Stimulated activated CD4-positive, alpha-beta T cell treated with anti-CD3 and anti-CD28 coated beads, TNF-alpha, amount 100 ng/mL, for 1 hour (primary cell): ENCODE measurements at regions not wholly inside any gene's neighbourhood (a gene's known extent, or its start where the extent isn't known, plus 50 kb on each side); places are given as distances from the start of the nearest gene placed in this dataset.
"Not testable (repeated sequence)": the region's sequence is repeated elsewhere in the genome, so short reads cannot be mapped to it uniquely, and the experiment has no call there.

Experiments used
- DNase-seq, 3 donors: peaks; one replicate each; pipeline ENCODE4 v3.0.0-alpha.2; 2020; ENCODE audit warnings: low read depth in 3 of 3, low spot score in 1 of 3

GRCh38 chr4:12403175-12403574, 974.5 kb upstream of the HS3ST1 start:
- DNase-seq, result no peak

- DNase-seq, result no peak
These were observed 971.1 kb upstream of the HS3ST1 start for GRCh38 chr4:12399781-12400180.

- no peak for DNase-seq
These were observed 965.1 kb upstream of the HS3ST1 start for GRCh38 chr4:12393631-12394262.

- DNase-seq, result no peak
These were observed 960.9 kb upstream of the HS3ST1 start for GRCh38 chr4:12389604-12390003.

DNA sequence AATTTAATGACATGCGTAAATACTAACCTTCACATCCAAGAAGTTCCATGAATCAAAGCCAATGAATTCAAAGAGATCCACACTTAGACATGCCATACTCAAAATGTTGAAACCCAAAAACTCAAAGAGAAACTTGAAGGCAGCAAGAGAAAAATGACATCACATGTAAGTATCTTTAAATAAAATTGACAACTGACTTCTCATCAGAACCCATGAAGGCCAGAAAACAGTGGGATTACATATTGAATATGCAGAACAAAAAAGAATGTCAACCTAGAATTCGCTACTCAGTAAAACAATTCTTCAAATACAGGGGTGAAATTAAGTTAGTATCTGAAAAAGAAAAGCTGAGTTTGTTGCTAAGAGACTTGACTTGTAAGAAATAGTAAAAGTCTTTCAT, 953.9 kb upstream of the HS3ST1 start:
- DNase-seq, result no peak

DNA sequence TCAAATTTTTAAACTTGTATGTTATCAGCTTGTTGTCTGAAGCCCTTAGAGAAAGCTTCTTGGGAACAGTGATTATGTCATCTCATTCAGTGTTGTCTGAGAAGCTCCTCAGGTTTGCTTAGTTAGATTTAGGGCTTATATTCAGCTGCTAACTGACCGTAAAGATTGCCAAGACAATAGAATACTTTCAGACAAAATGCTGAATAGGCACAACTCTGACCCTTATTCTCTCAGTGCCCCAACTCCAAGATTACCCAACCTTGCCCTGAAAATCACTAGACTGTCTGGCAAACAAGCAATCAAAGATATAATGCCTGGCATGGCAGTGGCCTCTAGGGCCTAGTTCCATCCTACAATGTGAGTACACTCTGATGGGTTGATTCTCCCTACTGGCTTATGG, 950.5 kb upstream of the HS3ST1 start:
- no peak for DNase-seq

- DNase-seq, result no peak
These were observed 947.1 kb upstream of the HS3ST1 start for GRCh38 chr4:12375805-12376204.

- DNase-seq, result not testable (repeated sequence)
These were observed 937.2 kb upstream of the HS3ST1 start for GRCh38 chr4:12365869-12366268.

DNA sequence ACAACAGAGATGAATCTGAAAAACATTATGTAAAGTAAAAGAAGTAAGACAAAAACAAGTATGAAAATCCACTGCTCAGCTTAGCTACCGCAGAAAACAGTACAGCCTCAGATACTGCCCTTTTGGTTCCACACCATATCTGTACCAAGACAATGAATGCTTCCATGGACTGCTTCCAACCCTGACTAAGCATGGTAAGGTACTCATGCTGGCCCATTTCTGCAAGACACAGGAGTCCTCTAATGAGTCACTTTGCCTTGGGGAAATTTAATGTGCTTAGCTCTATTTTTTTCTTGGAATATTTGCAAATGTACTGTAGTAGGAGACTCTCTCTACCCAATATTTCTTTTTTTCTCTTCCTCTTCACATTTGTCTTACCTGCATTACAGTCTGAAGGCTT, 931.7 kb upstream of the HS3ST1 start:
- DNase-seq, result no peak

DNA sequence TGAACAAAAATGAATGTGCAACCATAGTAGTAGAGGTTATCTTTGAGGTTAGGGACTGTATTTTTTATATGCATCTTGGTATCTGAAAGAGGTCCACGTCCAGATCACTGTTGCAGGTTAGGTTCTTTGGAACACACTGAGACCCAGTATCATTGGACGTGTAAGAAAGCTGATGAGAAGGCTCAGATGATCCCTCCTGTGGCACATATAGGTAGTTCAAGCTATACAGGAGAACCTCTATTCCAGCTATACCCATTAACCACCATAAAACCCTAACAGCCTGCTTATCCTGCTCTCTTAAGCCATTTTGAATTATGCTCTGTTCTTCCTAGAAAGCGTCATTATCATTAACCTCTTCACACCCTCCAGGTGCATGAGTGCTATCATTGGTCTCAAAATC, 930.7 kb upstream of the HS3ST1 start:
- no peak for DNase-seq

DNA sequence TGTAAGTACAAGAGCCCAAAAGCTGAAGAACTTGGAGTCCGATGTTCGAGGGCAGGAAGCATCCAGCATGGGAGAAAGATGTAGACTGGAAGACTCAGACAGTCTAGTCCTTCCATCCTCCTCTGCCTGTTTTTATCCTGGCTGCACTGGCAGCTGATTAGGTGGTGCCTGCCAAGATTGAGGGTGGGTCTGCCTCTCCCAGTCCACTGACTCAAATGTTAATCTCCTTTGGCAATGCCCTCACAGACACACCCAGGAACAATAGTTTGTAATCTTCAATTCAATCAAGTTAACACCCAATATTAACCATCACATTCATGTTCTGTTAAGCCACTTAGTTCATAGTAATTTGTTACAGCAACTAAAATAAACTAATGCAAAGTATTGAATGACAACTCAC, 904.4 kb upstream of the HS3ST1 start:
- DNase-seq, result not testable (repeated sequence)

DNA sequence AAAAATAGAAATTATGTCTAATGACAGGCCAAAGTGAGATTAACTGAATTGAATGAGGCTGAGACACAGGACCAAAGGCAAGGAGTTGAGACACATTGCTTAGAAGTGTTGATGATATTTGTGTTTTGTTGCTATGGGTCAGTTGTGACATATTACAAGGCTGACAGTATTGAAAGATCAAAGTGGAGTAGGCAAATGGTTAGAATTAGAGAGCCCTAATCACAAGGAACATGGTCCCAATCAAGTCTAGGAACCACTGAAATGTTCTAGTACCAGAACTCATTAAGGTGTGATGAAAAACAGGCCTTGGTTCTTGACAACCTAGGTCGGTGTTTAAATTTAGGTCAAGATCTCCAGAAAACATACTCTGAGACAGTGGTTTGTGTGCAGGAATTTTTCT, 896.3 kb upstream of the HS3ST1 start:
- DNase-seq, result no peak

GRCh38 chr4:12319765-12320164, 891.1 kb upstream of the HS3ST1 start:
- DNase-seq, result no peak

DNA sequence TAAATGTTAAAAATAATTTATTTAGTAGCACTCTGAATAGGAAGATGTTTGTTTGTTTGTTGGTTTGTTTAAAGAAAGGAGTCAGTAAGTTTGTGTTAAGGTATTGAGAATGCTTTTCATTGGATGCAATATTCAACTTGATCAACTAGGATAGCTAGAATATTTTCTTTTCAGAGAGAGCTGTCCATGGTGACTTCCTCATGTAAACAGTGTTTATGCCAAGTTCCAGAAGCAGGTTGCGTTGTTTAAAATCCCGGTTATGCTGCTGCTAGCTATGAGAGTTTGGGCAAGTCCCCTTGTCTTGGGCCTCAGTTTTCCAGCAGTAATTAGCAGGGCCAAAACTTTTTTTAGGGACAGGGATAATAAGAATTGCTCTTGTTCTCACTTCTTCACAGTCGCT, 876.2 kb upstream of the HS3ST1 start:
- DNase-seq, result no peak

DNA sequence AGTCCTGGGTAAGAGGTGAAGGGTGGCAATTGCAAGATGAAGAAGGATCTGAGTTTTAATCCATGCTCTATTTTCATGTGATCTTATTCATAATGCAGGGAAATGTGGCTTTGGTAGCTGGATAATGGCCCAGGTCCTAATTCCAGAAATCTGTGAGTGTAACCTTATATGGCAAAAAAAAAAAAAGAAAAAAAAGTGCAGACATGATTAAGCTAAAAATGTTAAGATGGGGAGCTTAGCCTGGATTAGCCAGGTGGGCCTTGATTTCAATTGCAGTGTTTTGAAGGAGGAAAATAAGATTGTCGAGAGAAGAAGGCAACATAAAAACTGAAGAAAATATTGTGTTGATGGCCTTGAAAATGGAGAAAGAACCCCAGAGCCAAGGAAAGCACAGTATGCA, 867.7 kb upstream of the HS3ST1 start:
- no peak for DNase-seq

- no peak for DNase-seq
These were observed 865.3 kb upstream of the HS3ST1 start for GRCh38 chr4:12293906-12294525.

DNA sequence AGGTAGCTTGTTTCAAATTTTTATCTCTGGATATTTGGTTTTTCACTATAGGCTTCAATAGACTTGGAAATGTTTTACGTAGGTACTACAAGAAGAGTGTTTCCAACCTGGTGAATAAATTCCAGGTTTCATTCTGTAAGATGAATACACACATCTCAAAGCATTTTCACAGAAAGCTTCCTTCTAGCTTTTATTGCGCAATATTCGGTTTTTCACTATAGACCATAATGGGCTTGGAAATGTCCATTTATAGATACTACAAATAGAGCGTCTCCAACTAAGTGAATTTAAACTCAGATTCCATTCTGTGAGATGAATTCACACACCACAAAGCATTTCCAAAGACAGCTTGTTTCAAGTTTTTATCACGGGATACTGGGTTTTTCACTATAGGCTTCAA, 857.7 kb upstream of the HS3ST1 start:
- DNase-seq, result no peak

- DNase-seq, result no peak
These were observed 841.9 kb upstream of the HS3ST1 start for GRCh38 chr4:12270546-12270945.

DNA sequence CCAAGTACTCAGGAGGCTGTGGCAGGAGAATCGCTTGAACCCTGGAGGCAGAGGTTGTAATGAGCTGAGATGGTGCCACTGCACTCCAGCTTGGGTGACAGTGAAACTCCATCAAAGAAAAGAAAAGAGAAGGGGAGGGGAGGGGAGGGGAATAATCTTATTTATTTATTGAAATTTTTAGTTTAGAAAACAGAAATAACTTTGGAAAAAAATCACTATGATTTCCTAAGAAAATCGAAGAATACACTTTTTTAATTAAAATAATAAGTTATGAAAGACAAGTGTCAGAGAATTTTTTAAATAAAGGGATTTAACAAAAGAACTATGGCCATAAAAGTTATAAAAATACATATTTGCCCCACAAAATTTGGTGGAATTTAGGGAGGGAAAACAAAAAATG, 836.9 kb upstream of the HS3ST1 start:
- no peak for DNase-seq

DNA sequence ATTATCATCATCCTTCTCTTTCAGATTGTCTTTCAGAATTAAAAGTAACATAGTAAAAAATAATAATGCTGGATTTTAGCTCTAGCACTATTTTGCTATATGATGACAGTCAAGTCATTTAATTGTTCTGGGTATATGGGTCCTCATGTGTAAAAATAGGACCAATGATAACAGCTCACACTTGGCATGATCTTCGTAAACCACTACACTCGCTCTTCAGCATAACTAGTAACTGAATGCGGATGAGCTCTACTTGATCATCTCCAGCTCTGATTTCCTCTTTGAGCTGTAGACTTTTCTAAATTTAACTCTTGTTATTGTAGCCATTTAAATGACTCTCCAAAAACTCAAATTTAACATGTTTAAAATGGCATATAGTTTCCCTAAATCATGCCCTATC, 831.8 kb upstream of the HS3ST1 start:
- no peak for DNase-seq

- no peak for DNase-seq
These were observed 816.3 kb upstream of the HS3ST1 start for GRCh38 chr4:12244973-12245372.

- DNase-seq, result no peak
These were observed 813.7 kb upstream of the HS3ST1 start for GRCh38 chr4:12242354-12242753.

- DNase-seq, result no peak
These were observed 811.4 kb upstream of the HS3ST1 start for GRCh38 chr4:12239897-12240636.
